CD4-positive, alpha-beta memory T cell (primary cell): ENCODE measurements at regions not wholly inside any gene's neighbourhood (a gene's known extent, or its start where the extent isn't known, plus 50 kb on each side); places are given as distances from the start of the nearest gene placed in this dataset.

Experiments
- CTCF ChIA-PET: fragments of 350-600 bp; sonication (Branson Sonifier 250); formaldehyde crosslinking; loops from one replicate; lab custom pipeline; 2021; ENCODE audit warnings: inconsistent platforms; ENCODE audit not compliant: partially characterized antibody; lab: Charles Lee
- POLR2A ChIA-PET: fragments of 350-600 bp; sonication (Branson Sonifier 250); formaldehyde crosslinking; loops from one replicate; lab custom pipeline; 2021; ENCODE audit not compliant: partially characterized antibody; lab: Charles Lee
- DNase-seq, 5 donors: peaks; one replicate each; pipeline versions ENCODE4 v3.0.0 to v3.0.0-alpha.2; 2020 to 2022; ENCODE audit warnings: mixed read lengths in 1 of 5
- H3K27ac ChIP-seq: one replicate; pipeline ENCODE4 v1.7.0; 2013; ENCODE audit warnings: low read depth, low read length
- H3K27me3 ChIP-seq: 2 replicates; pipeline ENCODE4 v1.7.0; 2013; ENCODE audit warnings: mild to moderate bottlenecking, low read length, moderate library complexity; ENCODE audit not compliant: insufficient read depth
- H3K36me3 ChIP-seq: 2 replicates; pipeline ENCODE4 v1.7.0; 2013; ENCODE audit warnings: mild to moderate bottlenecking, low read length, moderate library complexity; ENCODE audit not compliant: insufficient read depth
- H3K4me1 ChIP-seq: 2 replicates; pipeline ENCODE4 v1.7.0; 2013; ENCODE audit warnings: mild to moderate bottlenecking, low read length, moderate library complexity; ENCODE audit not compliant: insufficient read depth
- H3K4me3 ChIP-seq, 2 donors: one replicate each; pipeline ENCODE4 v1.7.0; 2013; ENCODE audit warnings: low read length in 2 of 2, mild to moderate bottlenecking in 1 of 2
- H3K9me3 ChIP-seq, 2 donors: one replicate each; pipeline ENCODE4 v1.7.0; 2013; ENCODE audit warnings: low read length in 2 of 2, control low read depth in 1 of 2; ENCODE audit not compliant: control insufficient read depth in 1 of 2
- H3K27ac Mint-ChIP-seq, 7 donors: one replicate each; pipeline ENCODE4 v1.8.0; 2020 to 2021; ENCODE audit warnings: mixed read lengths in 7 of 7, mild to moderate bottlenecking in 6 of 7, inconsistent platforms in 3 of 7, moderate library complexity in 3 of 7
- H3K27me3 Mint-ChIP-seq, 2 donors: one replicate each; pipeline ENCODE4 v1.8.0; 2020 to 2021; ENCODE audit warnings: mixed read lengths in 2 of 2
- H3K36me3 Mint-ChIP-seq, 2 donors: one replicate each; pipeline ENCODE4 v1.8.0; 2020 to 2021; ENCODE audit warnings: mixed read lengths in 2 of 2, inconsistent platforms in 1 of 2, mild to moderate bottlenecking in 1 of 2
- H3K4me1 Mint-ChIP-seq, 4 donors: one replicate each; pipeline ENCODE4 v1.8.0; 2020 to 2021; ENCODE audit warnings: mixed read lengths in 4 of 4, mild to moderate bottlenecking in 1 of 4
- H3K4me3 Mint-ChIP-seq, 8 donors: one replicate each; pipeline ENCODE4 v1.8.0; 2020 to 2021; ENCODE audit warnings: mixed read lengths in 8 of 8, mild to moderate bottlenecking in 7 of 8, moderate library complexity in 6 of 8, inconsistent platforms in 3 of 8
- H3K9me3 Mint-ChIP-seq, 8 donors: one replicate each; pipeline ENCODE4 v1.8.0; 2020 to 2021; ENCODE audit warnings: mixed read lengths in 8 of 8, mild to moderate bottlenecking in 5 of 8, inconsistent platforms in 3 of 8, moderate library complexity in 1 of 8
- intact Hi-C: fragments of 100-400 bp; cut with micrococcal nuclease; formaldehyde crosslinking; loops from one replicate; pipeline ENCODE4 v1.15.1; 2023

DNA sequence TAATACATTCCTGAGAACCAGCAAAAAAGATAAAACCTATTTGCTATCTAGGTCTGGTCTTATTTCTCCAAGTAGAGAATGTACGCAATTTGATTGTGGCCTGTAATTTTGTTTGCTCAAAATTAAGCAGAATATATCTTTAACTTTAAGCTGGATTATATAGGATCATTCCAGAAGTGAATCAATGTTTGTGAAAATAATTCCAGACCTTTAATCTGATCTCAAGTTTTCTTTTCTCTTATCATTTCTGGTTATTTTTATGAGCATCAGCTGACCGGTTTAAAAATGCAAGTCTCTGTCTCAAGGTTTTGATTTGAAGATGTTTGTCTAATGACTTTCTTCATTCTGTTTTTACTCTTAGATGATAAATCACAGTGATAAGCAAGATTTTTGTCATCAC, 997.9 kb upstream of the FLRT2 start:
- intact Hi-C loops = no loop called here
- H3K27me3 Mint-ChIP-seq = no peaks in the 10 kb centered on the region
- H3K27me3 ChIP-seq = no peaks in the 10 kb centered on the region
- H3K9me3 ChIP-seq = no peaks in the 10 kb centered on the region
- H3K4me1 Mint-ChIP-seq = no peaks in the 10 kb centered on the region
- no peak overlapping the region for H3K27ac ChIP-seq
- no peaks in the 10 kb centered on the region for H3K36me3 Mint-ChIP-seq
- H3K4me3 Mint-ChIP-seq = no peak overlapping the region
- POLR2A ChIA-PET = no interaction called here
- no peaks in the 10 kb centered on the region for H3K36me3 ChIP-seq
- CTCF ChIA-PET = no interaction called here
- no peaks in the 10 kb centered on the region for H3K4me1 ChIP-seq
- no peak overlapping the region for H3K4me3 ChIP-seq
- DNase-seq = no peak
- H3K9me3 Mint-ChIP-seq = peaks cover 0 to 7% (median 6%) of the 10 kb centered on the region in 8 donors
- no peak overlapping the region for H3K27ac Mint-ChIP-seq

DNA sequence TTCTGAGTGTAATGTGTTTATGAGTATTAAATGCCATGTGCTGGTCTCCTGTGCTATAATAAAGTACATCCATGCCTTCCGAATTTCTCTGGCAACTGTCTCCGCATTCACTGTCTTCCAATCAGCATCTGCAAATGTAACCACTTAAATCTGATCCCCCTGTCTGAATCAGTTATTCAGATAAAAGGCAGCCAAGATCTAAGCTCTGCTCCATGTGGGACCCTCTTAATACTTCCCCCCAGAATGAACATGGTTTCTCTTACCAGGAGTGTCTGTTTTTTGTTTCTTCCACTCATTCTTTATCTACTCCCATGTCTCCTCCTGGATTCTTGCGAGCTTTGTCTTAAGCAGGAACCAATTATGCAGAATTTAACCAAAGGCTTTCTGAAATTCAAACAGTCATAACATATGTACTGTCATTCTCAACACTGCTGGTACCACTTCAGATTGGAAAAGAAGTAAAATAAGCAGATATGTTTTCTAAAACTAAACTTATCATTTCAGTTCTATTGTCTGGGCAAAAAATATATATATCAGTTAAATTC, 996.7 kb upstream of the FLRT2 start:
- DNase-seq = no peak
- no peaks in the 10 kb centered on the region for H3K27me3 ChIP-seq
- no peaks in the 10 kb centered on the region for H3K4me1 ChIP-seq
- POLR2A ChIA-PET = no interaction called here
- intact Hi-C loops = no loop called here
- no peaks in the 10 kb centered on the region for H3K4me1 Mint-ChIP-seq
- H3K36me3 ChIP-seq = no peaks in the 10 kb centered on the region
- no peaks in the 10 kb centered on the region for H3K36me3 Mint-ChIP-seq
- no peak overlapping the region for H3K4me3 ChIP-seq
- no peaks in the 10 kb centered on the region for H3K9me3 ChIP-seq
- H3K27ac Mint-ChIP-seq = no peak overlapping the region
- CTCF ChIA-PET = no interaction called here
- H3K9me3 Mint-ChIP-seq = peaks cover 0 to 7% (median 3%) of the 10 kb centered on the region in 8 donors
- no peak overlapping the region for H3K27ac ChIP-seq
- no peaks in the 10 kb centered on the region for H3K27me3 Mint-ChIP-seq
- H3K4me3 Mint-ChIP-seq = no peak overlapping the region

DNA sequence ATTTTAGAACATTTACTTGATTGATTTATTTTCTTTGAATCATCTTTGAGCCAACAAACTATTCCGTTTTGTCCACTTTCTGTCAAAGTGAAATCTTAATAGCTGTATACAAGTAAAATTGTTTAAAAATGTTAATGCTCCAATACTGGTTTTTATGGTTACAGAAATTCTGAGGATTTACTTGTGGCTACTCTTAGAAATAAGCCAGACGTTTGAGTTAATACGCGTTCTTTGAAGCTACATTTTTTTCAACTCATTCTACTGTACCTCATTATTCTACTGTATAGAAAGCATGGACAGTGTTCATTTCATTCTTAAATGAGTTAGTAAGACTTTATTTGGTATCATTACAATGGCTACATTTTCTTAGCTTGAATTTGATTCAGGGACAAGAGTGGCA, 996.2 kb upstream of the FLRT2 start:
- Histone ChIP-seq H3K4me3 (no peak overlapping the region), H3K4me1 (no peaks in the 10 kb centered on the region), H3K9me3 (no peaks in the 10 kb centered on the region), H3K36me3 (no peaks in the 10 kb centered on the region), H3K27ac (no peak overlapping the region), H3K27me3 (no peaks in the 10 kb centered on the region)
- intact Hi-C loops = no loop called here
- ChIA-PET POLR2A (no interaction called here), CTCF (no interaction called here)
- H3K36me3 Mint-ChIP-seq = no peaks in the 10 kb centered on the region
- peaks cover 0 to 11% (median 4%) of the 10 kb centered on the region in 8 donors for H3K9me3 Mint-ChIP-seq
- no peak overlapping the region for H3K27ac Mint-ChIP-seq
- H3K27me3 Mint-ChIP-seq = no peaks in the 10 kb centered on the region
- no peak overlapping the region for H3K4me3 Mint-ChIP-seq
- no peaks in the 10 kb centered on the region for H3K4me1 Mint-ChIP-seq
- no peak for DNase-seq

GRCh38 chr14:84535484-84535883, 994.5 kb upstream of the FLRT2 start:
- H3K36me3 ChIP-seq = no peaks in the 10 kb centered on the region
- CTCF ChIA-PET = no interaction called here
- no peak overlapping the region for H3K27ac ChIP-seq
- H3K4me3 Mint-ChIP-seq = no peak overlapping the region
- H3K27me3 Mint-ChIP-seq = no peaks in the 10 kb centered on the region
- H3K4me3 ChIP-seq = no peak overlapping the region
- H3K9me3 ChIP-seq = no peaks in the 10 kb centered on the region
- POLR2A ChIA-PET = no interaction called here
- H3K4me1 ChIP-seq = no peaks in the 10 kb centered on the region
- intact Hi-C loops = no loop called here
- H3K36me3 Mint-ChIP-seq = no peaks in the 10 kb centered on the region
- peaks cover 0 to 11% (median 4%) of the 10 kb centered on the region in 8 donors for H3K9me3 Mint-ChIP-seq
- no peak for DNase-seq
- no peak overlapping the region for H3K27ac Mint-ChIP-seq
- no peaks in the 10 kb centered on the region for H3K4me1 Mint-ChIP-seq
- H3K27me3 ChIP-seq = no peaks in the 10 kb centered on the region

GRCh38 chr14:84535976-84536375, 994.0 kb upstream of the FLRT2 start:
- POLR2A ChIA-PET = no interaction called here
- Mint-ChIP-seq H3K9me3 (peaks cover 0 to 11% (median 4%) of the 10 kb centered on the region in 8 donors), H3K4me1 (no peaks in the 10 kb centered on the region), H3K36me3 (no peaks in the 10 kb centered on the region), H3K4me3 (no peak overlapping the region), H3K27me3 (no peaks in the 10 kb centered on the region), H3K27ac (no peak overlapping the region)
- Histone ChIP-seq H3K4me1 (no peaks in the 10 kb centered on the region), H3K27ac (no peak overlapping the region), H3K36me3 (no peaks in the 10 kb centered on the region), H3K4me3 (no peak overlapping the region), H3K27me3 (no peaks in the 10 kb centered on the region), H3K9me3 (no peaks in the 10 kb centered on the region)
- CTCF ChIA-PET = no interaction called here
- intact Hi-C loops = no loop called here
- no peak for DNase-seq

DNA sequence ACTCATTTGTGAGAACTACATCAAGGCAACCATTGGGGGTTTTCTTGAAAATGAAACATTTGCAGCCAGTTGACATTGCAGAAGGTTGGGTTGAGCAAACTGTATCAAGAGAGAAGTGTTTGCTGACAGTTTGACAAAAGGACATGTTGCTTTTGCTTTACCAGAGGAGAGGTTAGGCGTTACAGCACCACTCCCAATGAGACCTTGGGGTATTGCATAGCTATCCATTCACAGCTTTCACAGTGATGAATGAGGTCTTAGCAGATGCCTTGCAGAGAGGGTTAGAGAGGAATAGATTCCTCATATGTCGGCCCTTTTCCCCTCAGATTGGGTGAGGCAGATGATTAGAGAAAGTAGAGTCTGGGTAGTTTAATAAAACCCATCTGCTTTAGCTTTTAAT, 988.9 kb upstream of the FLRT2 start:
- no peaks in the 10 kb centered on the region for H3K36me3 ChIP-seq
- H3K4me1 ChIP-seq = no peaks in the 10 kb centered on the region
- no peak overlapping the region for H3K27ac Mint-ChIP-seq
- H3K36me3 Mint-ChIP-seq = no peaks in the 10 kb centered on the region
- no peak overlapping the region for H3K4me3 ChIP-seq
- CTCF ChIA-PET = no interaction called here
- POLR2A ChIA-PET = no interaction called here
- no peaks in the 10 kb centered on the region for H3K9me3 ChIP-seq
- intact Hi-C loops = no loop called here
- H3K27me3 Mint-ChIP-seq = no peaks in the 10 kb centered on the region
- no peak for DNase-seq
- no peaks in the 10 kb centered on the region for H3K27me3 ChIP-seq
- H3K27ac ChIP-seq = no peak overlapping the region
- H3K9me3 Mint-ChIP-seq = peaks cover 0 to 5% (median 0%) of the 10 kb centered on the region in 8 donors
- H3K4me3 Mint-ChIP-seq = no peak overlapping the region
- no peaks in the 10 kb centered on the region for H3K4me1 Mint-ChIP-seq

GRCh38 chr14:84543859-84544258, 986.1 kb upstream of the FLRT2 start:
- no peaks in the 10 kb centered on the region for H3K4me1 Mint-ChIP-seq
- no peak for DNase-seq
- H3K9me3 Mint-ChIP-seq = peaks cover 0 to 19% (median 2%) of the 10 kb centered on the region in 8 donors
- H3K27ac ChIP-seq = no peak overlapping the region
- H3K27ac Mint-ChIP-seq = no peak overlapping the region
- POLR2A ChIA-PET = no interaction called here
- H3K36me3 Mint-ChIP-seq = no peaks in the 10 kb centered on the region
- no peaks in the 10 kb centered on the region for H3K27me3 ChIP-seq
- H3K4me1 ChIP-seq = no peaks in the 10 kb centered on the region
- no peak overlapping the region for H3K4me3 ChIP-seq
- no peaks in the 10 kb centered on the region for H3K36me3 ChIP-seq
- CTCF ChIA-PET = no interaction called here
- H3K27me3 Mint-ChIP-seq = no peaks in the 10 kb centered on the region
- no peak overlapping the region for H3K4me3 Mint-ChIP-seq
- H3K9me3 ChIP-seq = no peaks in the 10 kb centered on the region
- intact Hi-C loops = no loop called here
